Caco-2 (cell line): ENCODE measurements at regions not wholly inside any gene's neighbourhood (a gene's known extent, or its start where the extent isn't known, plus 50 kb on each side); places are given as distances from the start of the nearest gene placed in this dataset.

Experiments
- BruUV-seq: library from RNA; stranded (reverse); fragments of 400-500 nt; replicated peaks from 2 replicates; lab custom pipeline; 2021; lab: Mats Ljungman, UMichigan
- CTCF ChIA-PET: fragments of 300-600 bp; sonication (Branson Sonifier 250); formaldehyde crosslinking; loops from one replicate; lab custom pipeline; 2022; ENCODE audit warnings: antibody characterized with exemption; lab: Charles Lee
- POLR2A ChIA-PET: fragments of 300-600 bp; sonication (Branson Sonifier 250); formaldehyde crosslinking; loops from one replicate; lab custom pipeline; 2022; ENCODE audit warnings: antibody characterized with exemption; lab: Charles Lee
- DNase-seq, 2 experiments: peaks; one replicate each; pipeline versions ENCODE4 v3.0.0 to v3.0.0-alpha.2; 2020 to 2022
- H3K27me3 ChIP-seq: replicated peaks from 2 replicates; pipeline ENCODE4 v1.6.0; 2011; ENCODE audit warnings: low read length; ENCODE audit not compliant: control insufficient read depth, insufficient read depth
- H3K36me3 ChIP-seq: 2 replicates; pipeline ENCODE4 v1.5.1; 2011; ENCODE audit warnings: low read length; ENCODE audit not compliant: control insufficient read depth, insufficient read depth
- H3K4me1 ChIP-seq: fragments of 250-450 bp; sonication (Bioruptor Pico); 2 replicates; pipeline ENCODE4 v1.5.1; 2020; ENCODE audit warnings: mild to moderate bottlenecking
- H3K4me3 ChIP-seq: 2 replicates; pipeline ENCODE4 v1.5.1; 2011; ENCODE audit warnings: low read depth, mild to moderate bottlenecking, control low read depth, low read length
- H3K9me3 ChIP-seq: fragments of 250-450 bp; sonication (Bioruptor Pico); 2 replicates; pipeline ENCODE4 v1.5.1; 2020; ENCODE audit warnings: mild to moderate bottlenecking, moderate library complexity
- H3K27ac Mint-ChIP-seq: one replicate; pipeline ENCODE4 v1.8.0; 2022; ENCODE audit warnings: mixed read lengths; ENCODE audit not compliant: unreplicated experiment
- H3K27me3 Mint-ChIP-seq: one replicate; pipeline ENCODE4 v1.8.0; 2022; ENCODE audit warnings: mixed read lengths; ENCODE audit not compliant: insufficient read depth, unreplicated experiment
- H3K36me3 Mint-ChIP-seq: one replicate; pipeline ENCODE4 v1.8.0; 2022; ENCODE audit warnings: mild to moderate bottlenecking, mixed read lengths; ENCODE audit not compliant: insufficient read depth, unreplicated experiment
- H3K4me1 Mint-ChIP-seq: one replicate; pipeline ENCODE4 v1.8.0; 2022; ENCODE audit warnings: low read depth, mixed read lengths; ENCODE audit not compliant: unreplicated experiment
- H3K4me3 Mint-ChIP-seq: one replicate; pipeline ENCODE4 v1.8.0; 2022; ENCODE audit warnings: mild to moderate bottlenecking, moderate library complexity, mixed read lengths; ENCODE audit not compliant: unreplicated experiment
- H3K9me3 Mint-ChIP-seq: one replicate; pipeline ENCODE4 v1.8.0; 2022; ENCODE audit warnings: mixed read lengths; ENCODE audit not compliant: unreplicated experiment
- intact Hi-C: fragments of 100-400 bp; cut with micrococcal nuclease; formaldehyde crosslinking; loops from one replicate; pipeline ENCODE4 v1.10.0; 2022; ENCODE audit not compliant: unreplicated experiment
- TF ChIP-seq, protein P1 (sequence below), 2 experiments: fragments of 200-600 bp in 1 of 2; IDR thresholded peaks; 1 replicate in 1 of 2; 2 replicates in 1 of 2; pipeline versions ENCODE4 v1.5.1 to v1.8.0; 2011 to 2022; ENCODE audit warnings: antibody characterized with exemption in 1 of 2, control low read depth in 1 of 2, inconsistent platforms in 1 of 2, low read depth in 1 of 2, low read length in 1 of 2, mild to moderate bottlenecking in 1 of 2, moderate library complexity in 1 of 2; ENCODE audit not compliant: insufficient read depth in 1 of 2, severe bottlenecking in 1 of 2, unreplicated experiment in 1 of 2

DNA sequence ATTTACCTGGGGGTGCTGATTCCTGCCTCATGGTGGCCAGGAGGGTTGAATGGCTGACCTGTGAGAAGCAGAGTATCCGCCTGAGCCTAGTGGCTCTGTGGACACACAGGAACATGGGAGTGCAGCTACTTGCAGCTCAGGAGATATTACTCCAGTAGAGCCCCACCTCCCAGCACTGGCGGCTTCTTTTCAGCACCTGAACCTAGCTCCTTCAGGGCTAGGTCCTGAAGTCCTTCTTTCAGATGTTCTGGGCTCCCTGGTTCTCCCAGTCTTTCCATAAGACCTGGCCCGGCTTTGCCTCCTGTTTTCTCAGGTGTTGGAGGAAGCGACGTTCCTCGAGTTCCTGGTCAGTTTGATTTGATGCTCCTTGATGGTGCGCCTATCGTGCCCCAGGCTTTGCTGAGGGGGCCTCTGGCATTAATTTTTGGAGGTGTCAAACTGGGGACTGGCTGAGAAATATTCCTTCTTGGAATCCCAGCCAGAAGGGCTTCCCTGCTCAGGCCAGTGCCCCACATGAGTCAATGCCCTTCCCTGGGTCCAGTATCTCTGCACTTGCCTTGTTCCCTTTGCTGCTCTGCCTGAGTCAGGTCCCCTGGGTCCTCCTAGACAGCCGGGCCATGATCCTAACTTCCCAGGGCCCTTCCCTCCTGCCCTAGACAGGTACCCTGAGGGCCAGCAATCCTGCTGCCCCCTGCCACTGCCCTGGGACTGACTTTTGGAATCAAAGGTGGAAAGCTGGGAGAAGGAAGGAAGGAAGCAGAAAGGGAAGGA lies 110.7 kb upstream of the HAAO start:
- no peak overlapping the region for H3K4me3 Mint-ChIP-seq
- Histone ChIP-seq H3K4me1 (peaks cover 10% of the 10 kb centered on the region), H3K27me3 (no peaks in the 10 kb centered on the region), H3K36me3 (no peaks in the 10 kb centered on the region), H3K9me3 (no peaks in the 10 kb centered on the region), H3K4me3 (no peak overlapping the region)
- H3K9me3 Mint-ChIP-seq: no peaks in the 10 kb centered on the region
- TF ChIP-seq, protein P1, sequence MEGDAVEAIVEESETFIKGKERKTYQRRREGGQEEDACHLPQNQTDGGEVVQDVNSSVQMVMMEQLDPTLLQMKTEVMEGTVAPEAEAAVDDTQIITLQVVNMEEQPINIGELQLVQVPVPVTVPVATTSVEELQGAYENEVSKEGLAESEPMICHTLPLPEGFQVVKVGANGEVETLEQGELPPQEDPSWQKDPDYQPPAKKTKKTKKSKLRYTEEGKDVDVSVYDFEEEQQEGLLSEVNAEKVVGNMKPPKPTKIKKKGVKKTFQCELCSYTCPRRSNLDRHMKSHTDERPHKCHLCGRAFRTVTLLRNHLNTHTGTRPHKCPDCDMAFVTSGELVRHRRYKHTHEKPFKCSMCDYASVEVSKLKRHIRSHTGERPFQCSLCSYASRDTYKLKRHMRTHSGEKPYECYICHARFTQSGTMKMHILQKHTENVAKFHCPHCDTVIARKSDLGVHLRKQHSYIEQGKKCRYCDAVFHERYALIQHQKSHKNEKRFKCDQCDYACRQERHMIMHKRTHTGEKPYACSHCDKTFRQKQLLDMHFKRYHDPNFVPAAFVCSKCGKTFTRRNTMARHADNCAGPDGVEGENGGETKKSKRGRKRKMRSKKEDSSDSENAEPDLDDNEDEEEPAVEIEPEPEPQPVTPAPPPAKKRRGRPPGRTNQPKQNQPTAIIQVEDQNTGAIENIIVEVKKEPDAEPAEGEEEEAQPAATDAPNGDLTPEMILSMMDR (IDR thresholded peaks at IDR 0.05; ENCODE audit: insufficient read depth in 1 of 2, low read depth in 1 of 2, low read length in 1 of 2, severe bottlenecking in 1 of 2, unreplicated experiment in 1 of 2): no peak
- no peaks in the 10 kb centered on the region for H3K36me3 Mint-ChIP-seq
- ChIA-PET POLR2A (interaction anchor here (0.6 kb wide), 1 partner anchor 602 kb away, joined by 7 read pairs; no protein-coding TSS in a partner anchor), CTCF (interaction anchor here (0.7 kb wide), 1 partner anchor 19 kb away, joined by 5 read pairs; no protein-coding TSS in a partner anchor)
- no peaks in the 10 kb centered on the region for H3K27me3 Mint-ChIP-seq
- no TSS peak for BruUV-seq
- no peak for DNase-seq
- intact Hi-C loops: no loop called here
- H3K4me1 Mint-ChIP-seq: peaks cover 13% of the 10 kb centered on the region
- H3K27ac Mint-ChIP-seq: no peak overlapping the region

DNA sequence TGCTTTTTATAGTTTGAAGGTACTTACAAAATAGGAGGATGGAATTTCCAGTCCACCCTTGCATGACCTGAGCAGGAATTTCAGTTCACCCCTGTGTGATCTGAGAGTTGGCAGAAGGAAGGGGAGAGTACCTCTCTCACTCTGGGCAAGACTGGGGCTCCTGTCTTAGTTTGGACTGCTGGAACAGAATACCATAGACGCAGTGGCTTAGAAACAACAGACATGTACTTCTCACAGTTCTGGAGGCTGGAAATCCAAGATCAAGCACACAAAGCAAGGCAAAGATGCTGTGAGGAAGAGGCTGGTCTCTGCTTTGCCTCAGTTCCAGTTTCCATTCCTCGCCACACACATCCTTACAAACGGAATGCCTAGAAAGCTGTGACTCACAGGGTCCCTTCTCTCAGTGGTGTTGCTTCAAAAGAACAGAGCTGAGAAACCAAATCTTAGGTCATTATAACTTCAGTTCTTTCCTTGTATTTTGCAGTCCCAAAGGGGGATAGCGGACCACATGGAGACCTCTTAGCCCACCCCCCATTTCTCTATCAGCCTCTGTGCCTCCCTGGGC lies 108.8 kb upstream of the HAAO start:
- H3K4me3 ChIP-seq: no peak overlapping the region
- H3K4me1 ChIP-seq: peaks cover 2% of the 10 kb centered on the region
- H3K9me3 ChIP-seq: no peaks in the 10 kb centered on the region
- TF ChIP-seq, protein P1 (IDR thresholded peaks at IDR 0.05; ENCODE audit: insufficient read depth in 1 of 2, low read depth in 1 of 2, low read length in 1 of 2, severe bottlenecking in 1 of 2, unreplicated experiment in 1 of 2): no peak
- no peaks in the 10 kb centered on the region for H3K27me3 Mint-ChIP-seq
- intact Hi-C loops: no loop called here
- peaks cover 3% of the 10 kb centered on the region for H3K4me1 Mint-ChIP-seq
- H3K27ac Mint-ChIP-seq: no peak overlapping the region
- no peaks in the 10 kb centered on the region for H3K36me3 ChIP-seq
- no peak overlapping the region for H3K4me3 Mint-ChIP-seq
- no peaks in the 10 kb centered on the region for H3K9me3 Mint-ChIP-seq
- DNase-seq: no peak
- no peaks in the 10 kb centered on the region for H3K36me3 Mint-ChIP-seq
- no peaks in the 10 kb centered on the region for H3K27me3 ChIP-seq
- BruUV-seq: no TSS peak
- CTCF ChIA-PET: no interaction called here
- POLR2A ChIA-PET: no interaction called here

DNA sequence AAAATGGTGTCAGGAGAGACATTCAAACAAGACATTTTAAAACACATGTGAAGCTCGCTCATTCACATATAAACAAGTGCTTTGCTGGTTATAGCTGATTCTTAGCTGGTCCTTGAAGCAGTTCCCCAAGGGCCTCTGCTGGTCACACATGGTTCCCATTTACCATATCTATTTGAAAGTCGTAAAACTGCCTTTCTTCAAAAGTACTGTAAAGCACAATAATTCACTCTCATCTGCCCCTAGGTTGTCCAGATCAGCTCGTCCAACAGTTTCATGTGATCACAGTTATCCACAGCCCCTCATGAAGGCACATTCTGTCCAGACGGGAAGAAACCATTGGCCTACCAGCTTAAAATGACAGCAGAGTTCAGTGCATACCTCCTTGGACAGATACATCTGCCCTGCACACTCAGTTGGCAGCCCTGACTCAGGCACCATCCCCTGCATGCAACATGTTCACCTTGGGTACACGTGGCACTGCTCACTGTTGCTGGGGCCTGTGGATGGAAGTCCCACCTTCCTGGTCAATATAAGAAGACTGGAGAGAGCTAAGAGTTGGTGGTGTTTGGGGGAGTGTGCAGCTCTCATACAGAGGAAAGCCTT lies 108.0 kb upstream of the HAAO start:
- intact Hi-C loops: no loop called here
- BruUV-seq: no TSS peak
- Histone ChIP-seq H3K4me1 (no peaks in the 10 kb centered on the region), H3K9me3 (no peaks in the 10 kb centered on the region), H3K4me3 (no peak overlapping the region), H3K27me3 (no peaks in the 10 kb centered on the region), H3K36me3 (no peaks in the 10 kb centered on the region)
- no peak for DNase-seq
- no peaks in the 10 kb centered on the region for H3K9me3 Mint-ChIP-seq
- no peak overlapping the region for H3K4me3 Mint-ChIP-seq
- H3K27ac Mint-ChIP-seq: no peak overlapping the region
- no peaks in the 10 kb centered on the region for H3K27me3 Mint-ChIP-seq
- ChIA-PET POLR2A (no interaction called here), CTCF (interaction anchor here (0.6 kb wide), 1 partner anchor 10 kb away, joined by 3 read pairs; no protein-coding TSS in a partner anchor)
- H3K4me1 Mint-ChIP-seq: no peaks in the 10 kb centered on the region
- TF ChIP-seq, protein P1 (IDR thresholded peaks at IDR 0.05; ENCODE audit: insufficient read depth in 1 of 2, low read depth in 1 of 2, low read length in 1 of 2, severe bottlenecking in 1 of 2, unreplicated experiment in 1 of 2): no peak
- H3K36me3 Mint-ChIP-seq: no peaks in the 10 kb centered on the region
